ENCODE measurements at regions not wholly inside any gene's neighbourhood (a gene's known extent, or its start where the extent isn't known, plus 50 kb on each side); places are given as distances from the start of the nearest gene placed in this dataset.

- DNase-seq (ENCODE audit: low read depth, low spot score) = no peak
Observed at GRCh38 chr20:1790386-1790785, 104.8 kb upstream of the SIRPA start.

GRCh38 chr20:1788044-1788443, 107.2 kb upstream of the SIRPA start:
- DNase-seq (ENCODE audit: low read depth, low spot score) = no peak

GRCh38 chr20:1786486-1786885, 108.7 kb upstream of the SIRPA start:
- DNase-seq (ENCODE audit: low read depth, low spot score) = no peak

GRCh38 chr20:1784586-1784985, 110.6 kb upstream of the SIRPA start:
- DNase-seq (ENCODE audit: low read depth, low spot score) = no peak

GRCh38 chr20:1783245-1783644, 112.0 kb upstream of the SIRPA start:
- no peak for DNase-seq (ENCODE audit: low read depth, low spot score)

GRCh38 chr20:1782181-1782580, 113.0 kb upstream of the SIRPA start:
- DNase-seq (ENCODE audit: low read depth, low spot score) = no peak

GRCh38 chr20:1779567-1779966, 115.6 kb upstream of the SIRPA start:
- DNase-seq (ENCODE audit: low read depth, low spot score) = no peak

- DNase-seq (ENCODE audit: low read depth, low spot score) = no peak
Observed at GRCh38 chr20:1778338-1778737, 116.9 kb upstream of the SIRPA start.

GRCh38 chr20:1777476-1777820, 117.8 kb upstream of the SIRPA start:
- DNase-seq (ENCODE audit: low read depth, low spot score) = no peak

GRCh38 chr20:1776681-1777475, 118.3 kb upstream of the SIRPA start:
- DNase-seq (ENCODE audit: low read depth, low spot score) = peak; percentile 56

GRCh38 chr20:1775117-1775516, 117.5 kb upstream of the SIRPG start:
- DNase-seq (ENCODE audit: low read depth, low spot score) = no peak

GRCh38 chr20:1774479-1774878, 116.9 kb upstream of the SIRPG start:
- no peak for DNase-seq (ENCODE audit: low read depth, low spot score)

- no peak for DNase-seq (ENCODE audit: low read depth, low spot score)
Observed at GRCh38 chr20:1773816-1774215, 116.2 kb upstream of the SIRPG start.

- DNase-seq (ENCODE audit: low read depth, low spot score) = no peak
Observed at GRCh38 chr20:1769491-1769890, 111.9 kb upstream of the SIRPG start.

- no peak for DNase-seq (ENCODE audit: low read depth, low spot score)
Observed at GRCh38 chr20:1766731-1767130, 109.2 kb upstream of the SIRPG start.

GRCh38 chr20:1764136-1765033, 106.8 kb upstream of the SIRPG start:
- DNase-seq (ENCODE audit: low read depth, low spot score) = no peak

GRCh38 chr20:1761598-1761997, 104.0 kb upstream of the SIRPG start:
- no peak for DNase-seq (ENCODE audit: low read depth, low spot score)

- DNase-seq (ENCODE audit: low read depth, low spot score) = no peak
Observed at GRCh38 chr20:1761116-1761515, 103.5 kb upstream of the SIRPG start.

- DNase-seq (ENCODE audit: low read depth, low spot score) = no peak
Observed at GRCh38 chr20:1758765-1759164, 101.2 kb upstream of the SIRPG start.

- DNase-seq (ENCODE audit: low read depth, low spot score) = no peak
Observed at GRCh38 chr20:1757606-1758512, 100.3 kb upstream of the SIRPG start.

GRCh38 chr20:1757072-1757471, 99.5 kb upstream of the SIRPG start:
- DNase-seq (ENCODE audit: low read depth, low spot score) = no peak

GRCh38 chr20:1754749-1755148, 97.2 kb upstream of the SIRPG start:
- DNase-seq (ENCODE audit: low read depth, low spot score) = no peak
